Muscle of back (tissue), 3 donors: ENCODE measurements at regions not wholly inside any gene's neighbourhood (a gene's known extent, or its start where the extent isn't known, plus 50 kb on each side); places are given as distances from the start of the nearest gene placed in this dataset.
"Not testable (repeated sequence)": the region's sequence is repeated elsewhere in the genome, so short reads cannot be mapped to it uniquely, and the experiment has no call there.

Experiments used
- DNase-seq, 3 donors: peaks; one replicate each; pipeline versions ENCODE4 v3.0.0 to v3.0.0-alpha.2; 2013

GRCh38 chr21:31456201-31456600, 112.1 kb upstream of the TIAM1 start:
- no peak for DNase-seq

- no peak for DNase-seq
Measured at GRCh38 chr21:31455506-31455905, 111.4 kb upstream of the TIAM1 start.

GRCh38 chr21:31450980-31451379, 106.9 kb upstream of the TIAM1 start:
- DNase-seq, result no peak

DNA sequence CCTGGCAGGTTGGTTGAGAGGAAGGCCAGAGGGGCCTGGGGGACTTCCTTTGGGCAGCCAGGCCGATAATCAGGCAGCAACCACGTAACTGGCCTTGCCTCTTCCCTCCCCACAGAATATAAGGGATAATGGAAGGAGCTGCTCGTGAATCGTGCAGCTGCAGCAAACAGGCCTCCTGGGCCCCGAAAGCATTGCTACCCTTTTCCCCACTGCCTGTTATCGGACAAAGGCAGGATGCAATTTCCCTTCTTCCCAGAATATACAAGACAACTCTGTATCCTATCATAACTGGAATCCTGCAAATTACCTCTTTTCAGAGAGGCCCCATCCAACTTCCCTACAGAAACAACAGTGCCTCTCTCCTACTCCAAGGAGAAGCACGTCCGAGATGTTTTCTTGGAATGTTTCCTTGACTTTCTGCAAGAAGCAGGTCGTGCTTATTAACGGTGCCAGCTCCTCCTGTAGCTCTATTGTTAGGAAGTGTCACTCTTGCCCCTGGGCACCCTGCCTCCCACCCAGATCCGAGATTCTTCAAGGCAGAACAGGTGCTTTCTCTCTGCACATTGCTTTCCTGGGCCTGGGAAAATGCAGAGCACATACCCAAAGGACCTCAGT, 106.0 kb upstream of the TIAM1 start:
- DNase-seq, result peak in 1 of 3 donors; percentile 69

DNA sequence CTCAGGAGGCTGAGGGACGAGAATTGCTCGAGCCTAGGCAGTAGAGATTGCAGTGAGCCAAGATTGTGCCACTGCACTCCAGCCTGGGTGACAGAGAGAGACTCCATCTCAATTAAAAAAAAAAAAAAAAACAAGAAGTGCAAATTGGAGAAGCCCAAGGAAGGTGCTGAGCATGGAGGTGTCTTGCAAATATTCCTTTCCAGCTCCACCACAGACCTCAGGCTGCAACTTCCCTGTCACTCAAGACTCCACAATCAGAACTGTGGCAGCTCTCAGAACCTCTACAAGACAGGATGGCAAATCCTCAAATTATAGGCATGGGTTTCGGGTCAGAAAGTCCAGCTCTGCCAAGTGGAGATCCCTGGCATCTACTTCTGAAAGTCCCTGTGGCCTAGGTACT, 104.4 kb upstream of the TIAM1 start:
- DNase-seq, result no peak

DNA sequence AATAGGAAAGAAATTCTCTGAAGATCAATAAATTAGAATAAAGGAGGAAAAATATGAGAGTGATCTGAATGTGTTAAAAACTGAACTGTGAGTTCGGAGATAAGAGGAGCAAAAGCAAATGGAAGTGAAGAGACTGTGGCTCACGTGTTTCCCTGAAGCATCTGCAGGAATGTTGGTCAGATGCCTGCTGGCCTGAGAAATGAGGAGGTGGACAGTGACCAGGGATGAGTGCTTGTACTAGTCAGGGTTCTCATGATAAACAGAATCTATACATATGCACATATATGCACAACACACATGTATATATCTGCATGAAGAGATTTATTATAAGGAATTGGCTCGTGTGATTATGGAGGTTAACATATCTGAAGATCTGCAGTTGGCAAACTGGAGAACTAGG, 103.4 kb upstream of the TIAM1 start:
- peak; percentile 62 to 87 (median 75) for DNase-seq

- no peak for DNase-seq
Measured at GRCh38 chr21:31446226-31446855, 102.3 kb upstream of the TIAM1 start.

GRCh38 chr21:31445137-31445536, 101.1 kb upstream of the TIAM1 start:
- DNase-seq, result no peak

DNA sequence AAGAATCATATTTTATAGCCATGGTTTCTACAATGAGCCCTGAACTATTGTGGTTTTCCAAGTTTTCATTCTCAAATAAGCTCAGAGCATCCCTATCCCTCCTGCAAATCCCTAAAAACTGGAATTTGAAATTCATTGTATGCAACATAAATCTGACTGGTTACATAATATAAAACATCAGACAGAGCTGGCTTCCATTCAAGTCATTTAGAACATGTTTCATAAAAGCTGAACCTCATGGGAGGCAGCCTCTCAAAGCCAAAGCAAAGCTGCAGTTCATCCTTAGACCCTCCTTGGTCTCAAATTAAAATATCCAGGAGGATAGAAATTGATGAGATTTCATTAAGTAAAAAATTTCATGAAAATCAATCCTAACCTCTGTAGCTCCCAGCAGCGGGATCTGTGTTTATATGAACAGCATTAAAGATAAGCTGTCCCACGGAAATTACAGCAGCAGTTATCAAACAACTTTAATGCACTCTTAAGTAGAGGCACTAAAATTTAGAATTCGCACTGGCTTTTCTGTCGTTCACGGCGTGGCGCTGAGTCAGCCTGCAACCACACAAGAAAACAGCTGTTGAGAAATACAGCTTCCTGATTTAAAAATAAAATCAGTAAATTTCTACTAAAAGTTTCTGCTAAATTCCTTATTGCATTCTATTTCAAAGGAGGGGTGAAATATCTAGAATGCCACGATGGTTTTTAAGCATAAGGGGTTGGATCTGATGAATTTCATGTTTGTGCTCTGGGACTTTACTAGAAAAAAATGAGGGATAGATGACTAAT, 99.9 kb upstream of the TIAM1 start:
- DNase-seq, result peak in 2 of 3 donors; percentile 57 to 85

- no peak for DNase-seq
Measured at GRCh38 chr21:31442339-31442738, 98.3 kb upstream of the TIAM1 start.

DNA sequence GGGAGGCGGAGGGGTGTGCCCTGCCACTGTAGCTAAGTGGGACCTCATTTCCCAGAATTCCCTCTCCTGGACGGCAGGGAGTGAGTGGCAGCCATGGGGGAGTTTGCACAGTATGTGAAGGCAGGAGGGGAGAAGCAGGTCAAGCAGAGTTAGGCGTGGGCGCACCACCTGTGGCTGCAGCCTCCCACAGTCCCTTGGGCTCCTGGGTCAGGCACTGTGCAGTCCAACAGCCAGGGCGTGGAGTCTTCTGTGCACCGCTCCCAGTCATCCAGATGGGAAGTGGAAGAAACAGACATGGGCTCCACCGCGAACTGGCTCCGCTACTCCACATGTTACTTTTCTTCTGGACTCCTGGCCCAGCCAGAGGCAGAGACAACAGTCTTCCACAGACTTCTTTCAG, 85.4 kb upstream of the TIAM1 start:
- peak in 2 of 3 donors; percentile 67 to 87 for DNase-seq

- no peak for DNase-seq
Measured at GRCh38 chr21:31426235-31426797, 82.3 kb upstream of the TIAM1 start.

- peak in 1 of 3 donors; percentile 80 for DNase-seq
Measured at GRCh38 chr21:31425138-31425537, 81.1 kb upstream of the TIAM1 start.

DNA sequence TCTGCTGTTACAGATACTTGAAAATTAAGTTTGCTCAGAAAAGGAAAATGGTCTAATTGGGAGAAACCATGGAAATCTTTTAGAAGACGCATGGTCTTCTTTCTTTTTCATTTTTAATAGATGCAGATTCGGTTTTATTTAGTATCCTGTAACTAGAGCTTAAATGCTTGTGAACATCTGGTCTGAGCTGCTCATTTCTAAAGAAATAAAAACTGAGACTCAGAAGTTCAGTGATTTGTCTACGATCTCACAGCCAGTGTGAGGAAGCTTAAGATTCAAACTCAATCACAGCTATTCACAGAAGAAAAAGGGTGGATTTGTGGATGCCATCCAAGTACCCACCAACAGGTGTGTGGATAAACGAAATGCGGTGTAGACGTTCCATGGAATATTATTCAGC, 80.0 kb upstream of the TIAM1 start:
- peak in 1 of 3 donors; percentile 52 for DNase-seq

DNA sequence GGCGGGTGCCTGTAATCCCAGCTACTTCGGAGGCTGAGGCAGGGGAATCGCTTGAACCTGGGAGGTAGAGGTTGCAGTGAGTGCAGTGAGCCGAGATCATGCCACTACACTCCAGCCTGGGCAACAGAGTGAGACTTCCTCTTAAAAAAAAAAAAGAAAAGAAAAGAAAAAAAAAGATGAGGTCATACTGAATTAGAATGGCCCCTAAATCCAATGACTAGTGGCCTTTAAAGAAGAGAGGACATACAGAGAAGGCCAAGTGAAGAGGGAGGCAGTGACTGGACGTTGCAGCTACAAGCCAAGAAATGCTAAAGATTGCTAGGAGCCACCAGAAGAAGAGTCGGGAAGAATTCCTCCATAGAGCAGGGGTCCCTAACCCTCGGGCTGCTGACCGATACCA, 76.9 kb upstream of the TIAM1 start:
- no peak for DNase-seq

DNA sequence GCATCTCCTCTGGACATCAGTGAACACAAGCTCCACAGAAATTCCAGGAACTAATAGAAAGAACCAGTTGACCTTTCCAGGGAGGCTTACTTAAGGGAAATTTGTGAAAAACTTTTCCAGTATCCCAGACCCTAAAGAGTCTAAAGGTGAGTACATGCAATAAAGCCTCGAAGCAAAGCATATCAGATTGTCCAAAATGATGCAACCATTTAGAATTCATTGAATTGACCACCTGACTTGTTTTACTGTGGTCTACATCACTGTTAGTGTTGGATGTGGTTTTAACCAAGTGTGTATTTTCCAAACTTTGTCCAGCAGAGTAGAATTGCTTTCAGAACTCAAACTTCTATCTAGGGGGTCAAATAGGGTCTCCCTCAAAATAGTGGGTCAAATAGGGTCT, 76.3 kb upstream of the TIAM1 start:
- DNase-seq, result no peak

GRCh38 chr21:31418377-31419001, 74.4 kb upstream of the TIAM1 start:
- DNase-seq, result no peak

DNA sequence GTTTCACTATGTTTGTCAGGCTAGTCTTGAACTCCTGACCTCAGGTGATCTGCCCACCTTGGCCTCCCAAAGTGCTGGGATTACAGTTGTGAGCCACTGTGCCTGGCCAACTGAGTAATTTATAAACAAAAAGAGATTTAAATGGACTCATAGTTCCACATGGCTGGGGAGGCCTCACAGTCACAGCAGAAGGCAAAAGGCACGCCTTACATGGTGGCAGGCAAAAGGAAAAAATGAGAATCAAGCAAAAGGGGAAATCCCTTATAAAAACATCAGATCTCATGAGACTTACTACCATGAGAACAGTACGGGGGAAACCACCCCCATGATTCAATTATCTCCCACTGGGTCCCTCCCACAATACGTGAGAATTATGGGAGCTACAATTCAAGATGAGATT, 73.2 kb upstream of the TIAM1 start:
- DNase-seq, result not testable (repeated sequence)

DNA sequence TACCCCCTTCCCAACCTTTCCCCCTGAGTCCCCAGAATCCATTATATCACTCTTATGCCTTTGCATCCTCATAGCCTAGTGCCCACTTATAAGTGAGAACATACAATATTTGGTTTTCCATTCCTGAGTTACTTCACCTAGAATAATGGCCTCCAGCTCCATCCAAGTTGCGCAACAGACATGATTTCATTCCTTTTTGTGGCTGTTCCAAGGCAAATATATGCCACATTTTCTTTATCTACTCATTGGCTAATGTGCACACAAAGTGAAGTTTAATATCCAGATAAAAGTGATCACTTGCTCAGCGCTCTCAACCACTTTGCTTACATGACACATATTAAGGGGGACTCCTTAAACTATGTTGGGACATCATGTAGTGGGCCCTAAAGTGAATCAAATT, 72.4 kb upstream of the TIAM1 start:
- no peak for DNase-seq

- peak in 1 of 3 donors; percentile 58 for DNase-seq
Measured at GRCh38 chr21:31414263-31415000, 70.4 kb upstream of the TIAM1 start.

- DNase-seq, result no peak
Measured at GRCh38 chr21:31413698-31414097, 69.6 kb upstream of the TIAM1 start.
